CD4-positive, alpha-beta T cell treated with Interferon alpha-2 for 1 hour (primary cell): ENCODE measurements at regions not wholly inside any gene's neighbourhood (a gene's known extent, or its start where the extent isn't known, plus 50 kb on each side); places are given as distances from the start of the nearest gene placed in this dataset.

Experiments
- DNase-seq, 2 donors: peaks; one replicate each; pipeline ENCODE4 v3.0.0-alpha.2; 2020 to 2022

GRCh38 chr7:135827391-135827790 is 78.8 kb upstream of the FAM180A start:
- no peak for DNase-seq

DNA sequence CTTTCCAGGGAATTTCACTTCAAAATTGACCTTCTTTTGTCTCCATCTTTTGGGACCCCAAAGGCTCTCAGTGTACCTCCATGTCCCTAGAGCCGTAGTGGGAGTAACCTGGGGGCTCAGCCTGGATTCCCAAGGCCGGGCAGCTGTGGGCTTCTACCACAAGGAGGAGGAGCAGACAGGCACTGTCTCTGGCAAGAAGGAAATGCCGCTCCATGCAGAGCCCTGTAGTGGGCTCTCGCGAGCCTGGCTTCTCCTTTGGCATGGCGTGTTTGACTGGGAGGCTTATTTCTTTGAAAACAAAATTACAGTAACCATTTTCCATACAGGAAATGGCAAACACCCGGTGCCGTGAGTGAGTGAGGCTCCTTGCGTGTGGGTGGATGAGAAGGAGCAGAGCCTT is 76.8 kb upstream of the FAM180A start:
- no peak for DNase-seq

DNA sequence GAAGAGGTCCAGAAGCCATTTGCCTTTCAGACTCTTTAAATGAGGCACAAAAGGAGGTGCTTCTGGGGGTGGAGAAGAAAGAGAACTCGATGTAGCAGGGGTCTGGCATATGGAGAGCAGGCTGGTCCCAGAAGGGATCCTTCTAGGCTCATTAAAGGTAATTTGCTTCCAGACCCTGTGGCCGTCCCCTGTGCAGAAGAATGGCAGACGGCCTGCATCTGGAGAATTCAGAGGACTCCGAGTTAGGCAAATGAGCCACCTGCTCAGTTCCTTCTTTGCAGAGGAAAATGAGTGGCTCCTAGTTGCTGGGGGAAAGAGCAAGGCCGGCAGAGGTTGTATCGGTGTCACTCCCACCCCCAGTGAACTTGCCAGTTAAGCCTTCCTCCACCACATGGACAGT is 73.8 kb upstream of the FAM180A start:
- no peak for DNase-seq

- DNase-seq: no peak
Observed at GRCh38 chr7:135817583-135817982, 69.0 kb upstream of the FAM180A start.

GRCh38 chr7:135815033-135815432 is 66.4 kb upstream of the FAM180A start:
- no peak for DNase-seq

DNA sequence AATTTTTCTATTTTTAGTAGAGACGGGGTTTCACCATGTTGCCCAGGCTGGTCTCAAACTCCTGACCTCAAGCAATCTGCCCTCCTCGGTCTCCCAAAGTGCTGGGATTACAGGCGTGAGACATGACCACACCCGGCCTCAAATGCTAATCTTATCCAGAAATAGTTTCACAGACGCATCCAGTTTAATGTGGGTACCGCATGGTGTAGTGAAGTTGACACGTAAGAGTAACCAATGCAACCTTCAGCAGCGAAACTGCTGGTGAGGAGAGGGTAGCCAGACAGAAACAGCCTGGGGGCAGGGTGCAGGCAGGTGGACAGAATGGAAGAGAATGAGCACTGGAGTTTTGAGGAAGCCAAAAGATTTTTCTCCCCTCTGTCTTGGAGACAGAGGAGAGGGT is 63.5 kb upstream of the FAM180A start:
- no peak for DNase-seq

- DNase-seq: no peak
Observed at GRCh38 chr7:135811506-135811905, 62.9 kb upstream of the FAM180A start.

- DNase-seq: no peak
Observed at GRCh38 chr7:135808206-135808605, 59.6 kb upstream of the FAM180A start.

DNA sequence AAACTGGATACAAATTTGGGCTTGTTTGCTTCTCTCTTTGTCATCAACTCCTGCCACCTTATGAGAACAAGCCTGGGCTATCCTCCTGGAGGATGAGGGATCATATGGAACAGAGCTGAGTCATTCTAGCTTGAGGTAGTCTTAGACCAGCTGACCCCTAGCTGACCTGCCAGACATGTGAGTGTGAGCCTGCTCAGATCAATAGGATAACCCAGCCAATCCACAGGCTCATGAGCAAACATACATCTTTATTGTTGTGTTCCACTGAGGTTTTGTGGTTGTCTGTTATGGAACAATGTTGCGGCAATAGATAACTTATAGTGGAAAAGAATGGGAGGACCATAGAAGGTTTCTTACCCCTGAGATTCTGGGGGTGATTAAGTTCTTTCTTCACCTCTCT is 54.5 kb upstream of the FAM180A start:
- DNase-seq: no peak

- DNase-seq: no peak
Observed at GRCh38 chr7:135802697-135803096, 54.1 kb upstream of the FAM180A start.

- no peak for DNase-seq
Observed at GRCh38 chr7:135801877-135802276, 53.3 kb upstream of the FAM180A start.

- peak; percentile 36 to 77 for DNase-seq
Observed at GRCh38 chr7:135801045-135801693, 52.6 kb upstream of the FAM180A start.

GRCh38 chr7:135800560-135800959 is 51.9 kb upstream of the FAM180A start:
- no peak for DNase-seq

- DNase-seq: no peak
Observed at GRCh38 chr7:135799881-135800280, 51.3 kb upstream of the FAM180A start.
